T-cell (primary cell): ENCODE measurements at regions not wholly inside any gene's neighbourhood (a gene's known extent, or its start where the extent isn't known, plus 50 kb on each side); places are given as distances from the start of the nearest gene placed in this dataset.

Source experiments
- ATAC-seq, 4 experiments: fragments of 200-7000 bp in 3 of 4; fragments of 150-1000 bp in 1 of 4; cut with Tn5 transposase; replicated peaks in 1 of 4; 1 replicate in 3 of 4; 2 replicates in 1 of 4; pipeline ENCODE4 v1.10.0; 2021; ENCODE audit warnings: moderate library complexity in 3 of 4, mild to moderate bottlenecking in 2 of 4, moderate number of reproducible peaks in 1 of 4
- CTCF ChIA-PET, 2 donors: fragments of 300-600 bp; sonication (Branson Sonifier 250); formaldehyde crosslinking; loops; one replicate each; lab custom pipeline; 2022; ENCODE audit warnings: antibody characterized with exemption in 2 of 2; lab: Charles Lee
- POLR2A ChIA-PET, 2 donors: fragments of 300-600 bp; sonication (Branson Sonifier 250); formaldehyde crosslinking; loops; one replicate each; lab custom pipeline; 2022; ENCODE audit warnings: antibody characterized with exemption in 2 of 2; lab: Charles Lee
- DNase-seq, 35 experiments: peaks; one replicate each; pipeline versions ENCODE4 v3.0.0 to v3.0.0-alpha.2; 2013 to 2023
- H3K27ac ChIP-seq: one replicate; pipeline ENCODE4 v1.5.1; 2013; ENCODE audit warnings: low read length
- H3K27me3 ChIP-seq, 2 experiments: replicated peaks in 1 of 2; 1 replicate in 1 of 2; 2 replicates in 1 of 2; pipeline versions ENCODE4 v1.6.1 to v1.7.0; 2013; ENCODE audit warnings: low read length in 1 of 2, mixed read lengths in 1 of 2; ENCODE audit not compliant: control insufficient read depth in 2 of 2, insufficient read depth in 2 of 2; ENCODE audit errors: extremely low read depth in 1 of 2
- H3K36me3 ChIP-seq, 2 donors: 1 replicate in 1 of 2; 2 replicates in 1 of 2; pipeline versions ENCODE4 v1.6.1 to v1.7.0; 2013; ENCODE audit warnings: low read length in 1 of 2; ENCODE audit not compliant: control insufficient read depth in 2 of 2, insufficient read depth in 1 of 2; ENCODE audit errors: extremely low read depth in 1 of 2
- H3K4me1 ChIP-seq, 2 experiments: 1 replicate in 1 of 2; 2 replicates in 1 of 2; pipeline versions ENCODE4 v1.6.1 to v1.7.0; 2013; ENCODE audit warnings: low read length in 2 of 2, mixed read lengths in 1 of 2; ENCODE audit not compliant: insufficient read depth in 2 of 2, control insufficient read depth in 1 of 2; ENCODE audit errors: extremely low read depth in 1 of 2
- H3K4me3 ChIP-seq, 2 donors: 1 replicate in 1 of 2; 2 replicates in 1 of 2; pipeline versions ENCODE4 v1.5.1 to v1.7.0; 2013; ENCODE audit warnings: mild to moderate bottlenecking in 2 of 2, low read length in 1 of 2, moderate library complexity in 1 of 2; ENCODE audit not compliant: control insufficient read depth in 1 of 2; ENCODE audit errors: extremely low read depth in 1 of 2
- H3K9me3 ChIP-seq: 2 replicates; pipeline ENCODE4 v1.7.0; 2013
- H3K27ac Mint-ChIP-seq, 2 donors: one replicate each; pipeline ENCODE4 v1.8.0; 2020 to 2021; ENCODE audit warnings: mild to moderate bottlenecking in 2 of 2, mixed read lengths in 2 of 2
- H3K27me3 Mint-ChIP-seq, 2 donors: one replicate each; pipeline ENCODE4 v1.8.0; 2021 to 2022; ENCODE audit warnings: mixed read lengths in 2 of 2
- H3K36me3 Mint-ChIP-seq: one replicate; pipeline ENCODE4 v1.8.0; 2021; ENCODE audit warnings: mixed read lengths
- H3K4me1 Mint-ChIP-seq, 3 donors: one replicate each; pipeline ENCODE4 v1.8.0; 2020 to 2022; ENCODE audit warnings: mixed read lengths in 3 of 3, mild to moderate bottlenecking in 1 of 3
- H3K4me3 Mint-ChIP-seq, 3 donors: one replicate each; pipeline ENCODE4 v1.8.0; 2020 to 2022; ENCODE audit warnings: mild to moderate bottlenecking in 3 of 3, mixed read lengths in 3 of 3, moderate library complexity in 3 of 3
- H3K9me3 Mint-ChIP-seq, 3 donors: one replicate each; pipeline ENCODE4 v1.8.0; 2020 to 2022; ENCODE audit warnings: mixed read lengths in 3 of 3
- WGBS: methylation state at CpG from one replicate; pipeline ENCODE4 v1.1.5; 2013; ENCODE audit warnings: missing lambda C conversion rate; ENCODE audit not compliant: insufficient coverage; 5-methylcytosine and 5-hydroxymethylcytosine counted together

DNA sequence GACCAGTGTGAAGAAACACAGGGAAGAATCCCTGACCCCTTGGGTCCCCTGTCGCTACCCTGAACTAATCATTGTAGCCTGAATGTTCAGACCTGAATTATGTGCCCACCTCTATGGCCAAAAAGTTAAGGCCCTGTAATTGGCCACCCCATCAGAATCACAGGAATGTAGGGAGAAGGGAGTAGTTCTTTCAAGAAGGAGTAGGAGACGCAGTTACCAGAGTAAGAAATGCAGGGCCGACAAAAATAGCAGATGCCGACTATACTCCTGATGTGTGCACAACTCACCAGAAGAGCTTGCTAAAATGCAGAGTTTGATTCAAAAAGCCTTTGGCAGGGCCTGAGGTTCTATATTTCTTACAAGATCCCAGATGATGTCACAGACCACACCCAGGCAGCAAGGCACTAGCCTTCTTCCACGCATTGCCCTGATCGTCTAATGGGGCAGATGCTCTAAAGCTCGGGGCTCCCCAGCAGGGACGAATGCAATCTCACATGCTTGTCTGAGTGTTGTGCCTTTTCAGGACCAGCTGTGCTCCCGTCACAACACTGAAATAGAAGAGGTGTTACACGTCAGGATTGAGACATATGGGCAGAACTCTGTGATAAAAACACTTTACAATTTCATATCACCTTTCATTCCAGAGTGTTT is 161.0 kb upstream of the FAM241A start:
- no peaks in the 10 kb centered on the region for H3K27me3 ChIP-seq
- no peak overlapping the region for H3K27ac ChIP-seq
- H3K4me3 ChIP-seq = no peak overlapping the region
- Mint-ChIP-seq H3K4me1 (no peaks in the 10 kb centered on the region), H3K4me3 (no peak overlapping the region), H3K36me3 (no peaks in the 10 kb centered on the region), H3K9me3 (no peaks in the 10 kb centered on the region), H3K27me3 (peaks cover 10 to 19% of the 10 kb centered on the region in 2 donors), H3K27ac (no peak overlapping the region)
- no peaks in the 10 kb centered on the region for H3K4me1 ChIP-seq
- no peaks in the 10 kb centered on the region for H3K9me3 ChIP-seq
- H3K36me3 ChIP-seq = no peaks in the 10 kb centered on the region
- WGBS = 95% methylated on average over 4 of the region's 10 CpGs
- CTCF ChIA-PET = no interaction called here
- ATAC-seq (no peak), DNase-seq (no peak)
- POLR2A ChIA-PET = no interaction called here

DNA sequence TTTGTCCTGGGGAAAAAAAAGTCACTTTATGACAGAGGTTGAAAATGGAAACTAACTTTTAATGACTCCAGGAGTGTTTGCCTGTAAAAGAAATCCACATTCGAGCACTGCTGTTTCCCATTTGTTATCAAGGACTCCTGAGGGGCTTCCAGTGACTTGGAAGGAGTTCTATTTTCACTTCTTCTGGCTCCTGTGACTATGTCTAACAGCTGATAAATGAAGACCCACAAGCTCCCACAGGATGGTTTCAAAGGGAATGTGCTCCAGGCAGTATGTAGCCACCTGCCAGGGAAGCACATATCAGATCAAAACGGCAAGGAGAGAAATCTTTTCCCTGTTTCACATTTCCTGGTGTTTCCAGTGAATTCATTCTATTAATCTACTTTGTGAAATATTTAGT is 159.8 kb upstream of the FAM241A start:
- no peak overlapping the region for H3K4me3 Mint-ChIP-seq
- H3K9me3 Mint-ChIP-seq = no peaks in the 10 kb centered on the region
- no peaks in the 10 kb centered on the region for H3K27me3 ChIP-seq
- DNase-seq = no peak
- no peaks in the 10 kb centered on the region for H3K4me1 ChIP-seq
- ChIA-PET CTCF (no interaction called here), POLR2A (no interaction called here)
- ATAC-seq = no peak
- H3K36me3 Mint-ChIP-seq = no peaks in the 10 kb centered on the region
- H3K4me1 Mint-ChIP-seq = no peaks in the 10 kb centered on the region
- no peak overlapping the region for H3K4me3 ChIP-seq
- no peaks in the 10 kb centered on the region for H3K9me3 ChIP-seq
- no peak overlapping the region for H3K27ac Mint-ChIP-seq
- H3K27me3 Mint-ChIP-seq = peaks cover 8 to 19% of the 10 kb centered on the region in 2 donors
- H3K27ac ChIP-seq = no peak overlapping the region
- H3K36me3 ChIP-seq = no peaks in the 10 kb centered on the region
- 20% methylated on average over 1 of the region's 2 CpGs for WGBS

DNA sequence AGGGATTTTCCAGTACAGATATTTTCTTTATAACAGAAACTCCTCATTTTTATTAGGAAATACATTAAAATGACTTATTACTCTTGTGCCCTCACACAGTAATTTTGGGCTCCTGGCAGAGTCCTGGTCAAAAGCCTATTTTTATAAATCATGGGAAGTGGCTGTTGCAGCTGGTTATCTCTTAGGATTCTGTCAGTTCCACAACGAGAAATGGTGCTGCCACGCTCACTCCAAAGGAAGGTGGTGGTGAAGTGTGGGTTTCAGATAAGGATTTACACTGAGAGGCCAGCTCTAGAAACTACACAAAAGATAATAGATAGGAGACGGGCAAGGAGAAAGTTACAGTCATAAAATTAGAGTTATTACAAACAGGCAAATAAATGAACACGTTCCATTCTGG is 159.2 kb upstream of the FAM241A start:
- ATAC-seq (no peak), DNase-seq (no peak)
- Mint-ChIP-seq H3K4me3 (no peak overlapping the region), H3K9me3 (no peaks in the 10 kb centered on the region), H3K27me3 (peaks cover 8 to 19% of the 10 kb centered on the region in 2 donors), H3K27ac (no peak overlapping the region), H3K36me3 (no peaks in the 10 kb centered on the region), H3K4me1 (no peaks in the 10 kb centered on the region)
- Histone ChIP-seq H3K9me3 (no peaks in the 10 kb centered on the region), H3K4me1 (no peaks in the 10 kb centered on the region), H3K27me3 (no peaks in the 10 kb centered on the region), H3K27ac (no peak overlapping the region), H3K36me3 (no peaks in the 10 kb centered on the region), H3K4me3 (no peak overlapping the region)
- POLR2A ChIA-PET = no interaction called here
- CTCF ChIA-PET = no interaction called here
- 0% methylated on average over 1 of the region's 4 CpGs for WGBS

DNA sequence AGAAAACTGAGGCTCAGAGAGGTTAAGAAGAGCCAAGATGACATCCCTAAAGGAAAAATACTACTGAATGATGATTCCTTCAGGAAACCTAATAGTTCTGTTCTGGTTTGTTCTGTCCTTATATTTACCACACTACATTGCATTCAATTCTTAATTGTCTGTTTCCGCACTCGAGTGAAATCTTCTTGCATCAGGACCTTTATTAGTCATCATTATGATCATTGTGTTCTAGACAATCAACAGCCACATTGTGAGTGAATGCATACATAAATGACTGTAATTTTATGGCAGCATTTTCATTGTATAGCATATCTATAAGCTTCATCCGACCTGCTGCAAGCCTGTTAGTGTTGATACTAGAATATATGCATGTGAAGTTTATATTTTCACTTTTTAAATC is 156.7 kb upstream of the FAM241A start:
- no peak for DNase-seq
- H3K4me3 ChIP-seq = no peak overlapping the region
- peaks cover 10 to 25% of the 10 kb centered on the region in 2 donors for H3K27me3 Mint-ChIP-seq
- H3K9me3 ChIP-seq = no peaks in the 10 kb centered on the region
- POLR2A ChIA-PET = no interaction called here
- H3K4me1 ChIP-seq = no peaks in the 10 kb centered on the region
- no peaks in the 10 kb centered on the region for H3K36me3 ChIP-seq
- WGBS = no CpG with 5 or more reads among the region's 3 CpGs
- no peak for ATAC-seq
- H3K9me3 Mint-ChIP-seq = no peaks in the 10 kb centered on the region
- no peak overlapping the region for H3K4me3 Mint-ChIP-seq
- H3K4me1 Mint-ChIP-seq = no peaks in the 10 kb centered on the region
- no peak overlapping the region for H3K27ac Mint-ChIP-seq
- no peaks in the 10 kb centered on the region for H3K36me3 Mint-ChIP-seq
- H3K27me3 ChIP-seq = no peaks in the 10 kb centered on the region
- H3K27ac ChIP-seq = no peak overlapping the region
- CTCF ChIA-PET = no interaction called here

DNA sequence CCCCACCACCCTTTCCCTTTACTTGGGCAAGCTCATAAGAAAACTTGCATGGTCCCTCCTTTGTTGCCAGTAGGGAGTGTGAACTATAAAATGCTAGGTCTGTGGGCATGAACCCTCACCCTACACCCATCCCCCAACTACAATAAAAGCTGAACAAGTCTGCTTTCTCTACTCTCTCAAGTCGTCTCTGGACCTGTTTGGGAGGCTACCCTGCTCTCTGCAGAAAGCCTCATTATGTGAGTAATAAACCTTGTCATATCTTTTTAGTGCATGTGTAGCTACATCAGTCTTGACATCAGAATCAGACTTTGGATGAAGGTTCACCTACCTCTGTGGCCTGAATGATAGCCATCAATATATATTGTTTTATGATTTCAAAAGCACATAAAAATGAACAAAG is 155.4 kb upstream of the FAM241A start:
- CTCF ChIA-PET = no interaction called here
- Histone ChIP-seq H3K27me3 (no peaks in the 10 kb centered on the region), H3K4me3 (no peak overlapping the region), H3K9me3 (no peaks in the 10 kb centered on the region), H3K4me1 (no peaks in the 10 kb centered on the region), H3K36me3 (no peaks in the 10 kb centered on the region), H3K27ac (no peak overlapping the region)
- no CpG with 5 or more reads among the region's 1 CpG for WGBS
- Mint-ChIP-seq H3K4me1 (no peaks in the 10 kb centered on the region), H3K4me3 (no peak overlapping the region), H3K36me3 (no peaks in the 10 kb centered on the region), H3K9me3 (no peaks in the 10 kb centered on the region), H3K27me3 (peaks cover 13 to 30% of the 10 kb centered on the region in 2 donors), H3K27ac (no peak overlapping the region)
- DNase-seq = no peak
- POLR2A ChIA-PET = no interaction called here
- ATAC-seq = no peak

DNA sequence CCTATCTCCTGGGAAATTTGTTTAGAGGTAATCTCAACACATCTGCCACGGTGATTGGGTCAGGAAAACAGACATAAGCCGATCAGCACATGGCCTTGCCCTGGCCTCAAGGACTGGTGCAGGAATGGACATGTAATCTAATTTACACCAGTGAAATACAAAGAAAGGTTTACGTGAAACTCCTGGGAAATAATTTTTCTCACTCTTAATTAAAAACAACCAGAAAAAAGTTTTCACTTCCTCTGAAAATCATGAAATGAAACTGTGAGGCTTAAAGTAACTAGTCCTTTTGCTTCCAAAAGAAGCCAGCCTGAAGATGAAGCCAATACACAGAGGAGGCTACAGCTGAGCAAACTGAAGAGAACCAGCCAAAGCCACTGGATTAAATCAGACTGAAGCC is 154.1 kb upstream of the FAM241A start:
- no peaks in the 10 kb centered on the region for H3K9me3 ChIP-seq
- Mint-ChIP-seq H3K9me3 (no peaks in the 10 kb centered on the region), H3K4me1 (no peaks in the 10 kb centered on the region), H3K4me3 (no peak overlapping the region), H3K27me3 (peaks cover 14 to 31% of the 10 kb centered on the region in 2 donors), H3K36me3 (no peaks in the 10 kb centered on the region), H3K27ac (no peak overlapping the region)
- DNase-seq (no peak), ATAC-seq (no peak)
- H3K36me3 ChIP-seq = no peaks in the 10 kb centered on the region
- H3K4me1 ChIP-seq = no peaks in the 10 kb centered on the region
- ChIA-PET POLR2A (no interaction called here), CTCF (no interaction called here)
- WGBS = 58% methylated on average over 2 of the region's 3 CpGs
- H3K4me3 ChIP-seq = no peak overlapping the region
- H3K27me3 ChIP-seq = no peaks in the 10 kb centered on the region
- H3K27ac ChIP-seq = no peak overlapping the region

DNA sequence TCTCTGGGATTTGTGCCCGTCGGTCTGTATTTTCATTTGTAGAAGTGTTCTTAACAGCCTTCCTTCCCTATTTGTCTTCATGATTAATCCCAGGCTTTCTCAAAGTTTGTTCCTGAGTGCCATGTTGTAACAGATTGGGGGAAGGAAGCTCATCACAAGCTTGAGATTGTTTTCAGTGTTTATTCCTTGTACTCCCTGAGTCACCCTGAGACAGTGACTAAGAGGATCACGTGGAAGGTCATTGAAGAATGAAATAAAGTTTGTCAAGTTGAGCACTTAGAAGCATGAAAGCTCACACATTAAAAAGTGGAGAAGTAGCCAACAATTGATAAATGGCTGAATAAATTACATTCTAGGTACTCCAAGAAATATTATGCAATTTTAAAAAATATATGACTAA is 153.5 kb upstream of the FAM241A start:
- no peak overlapping the region for H3K4me3 Mint-ChIP-seq
- Histone ChIP-seq H3K9me3 (no peaks in the 10 kb centered on the region), H3K4me1 (no peaks in the 10 kb centered on the region), H3K27me3 (no peaks in the 10 kb centered on the region), H3K27ac (no peak overlapping the region), H3K4me3 (no peak overlapping the region), H3K36me3 (no peaks in the 10 kb centered on the region)
- ChIA-PET CTCF (no interaction called here), POLR2A (no interaction called here)
- DNase-seq = no peak
- no CpG with 5 or more reads among the region's 3 CpGs for WGBS
- H3K36me3 Mint-ChIP-seq = no peaks in the 10 kb centered on the region
- no peak overlapping the region for H3K27ac Mint-ChIP-seq
- H3K4me1 Mint-ChIP-seq = no peaks in the 10 kb centered on the region
- H3K27me3 Mint-ChIP-seq = peaks cover 14 to 35% of the 10 kb centered on the region in 2 donors
- ATAC-seq = no peak
- H3K9me3 Mint-ChIP-seq = no peaks in the 10 kb centered on the region
